K562 (cell line): ENCODE measurements at regions not wholly inside any gene's neighbourhood (a gene's known extent, or its start where the extent isn't known, plus 50 kb on each side); places are given as distances from the start of the nearest gene placed in this dataset.

ENCODE experiments used
- ARID1B ChIP-seq: fragments of 450-650 bp; IDR thresholded peaks from 2 replicates; pipeline ENCODE4 v1.6.1; 2016; ENCODE audit warnings: antibody characterized with exemption, mild to moderate bottlenecking, inconsistent platforms
- ASH1L ChIP-seq: fragments of 450-650 bp; IDR thresholded peaks from 2 replicates; pipeline ENCODE4 v1.6.1; 2018; ENCODE audit warnings: borderline replicate concordance, mild to moderate bottlenecking, low read depth; ENCODE audit not compliant: partially characterized antibody
- ATF1 ChIP-seq, 2 experiments: fragments of 450-650 bp in 1 of 2; IDR thresholded peaks; 2 replicates each; pipeline ENCODE4 v1.6.1; 2016; ENCODE audit warnings: missing compliant biosample characterization in 1 of 2, missing genetic modification characterization in 1 of 2
- C11orf30 ChIP-seq: fragments of 450-650 bp; IDR thresholded peaks from 2 replicates; pipeline ENCODE4 v1.6.1; 2016; ENCODE audit warnings: low read depth, mild to moderate bottlenecking
- CC2D1A ChIP-seq: fragments of 450-650 bp; IDR thresholded peaks from 2 replicates; pipeline ENCODE4 v1.6.1; 2017; ENCODE audit warnings: mild to moderate bottlenecking
- CXXC5 ChIP-seq: fragments of 250-450 bp; sonication (Bioruptor Pico); IDR thresholded peaks from 2 replicates; pipeline ENCODE4 v1.8.0; 2022; ENCODE audit warnings: inconsistent platforms, mild to moderate bottlenecking, moderate library complexity
- DNMT1 ChIP-seq: fragments of 450-650 bp; IDR thresholded peaks from 2 replicates; pipeline ENCODE4 v1.6.1; 2016; ENCODE audit warnings: antibody characterized with exemption, mild to moderate bottlenecking
- ESRRB ChIP-seq: fragments of 250-450 bp; sonication (Bioruptor Pico); IDR thresholded peaks from 2 replicates; pipeline ENCODE4 v1.5.0; 2020; ENCODE audit warnings: mild to moderate bottlenecking, moderate library complexity, borderline replicate concordance
- FOS ChIP-seq: IDR thresholded peaks from 3 replicates; pipeline ENCODE4 v1.6.1; 2011; ENCODE audit not compliant: insufficient read length; ENCODE audit errors: extremely low read depth
- KLF16 ChIP-seq: IDR thresholded peaks from 2 replicates; pipeline ENCODE4 v1.6.1; 2016; ENCODE audit warnings: antibody characterized with exemption
- POLR2AphosphoS2 ChIP-seq: IDR thresholded peaks from 2 replicates; pipeline ENCODE4 v1.6.1; 2012; ENCODE audit warnings: low read length, improper control_type of control experiment
- PTRF ChIP-seq: fragments of 450-650 bp; IDR thresholded peaks from 2 replicates; pipeline ENCODE4 v1.6.1; 2016; ENCODE audit warnings: mild to moderate bottlenecking, missing genetic modification characterization, missing compliant biosample characterization
- RBM34 ChIP-seq: fragments of 200-400 bp; formaldehyde crosslinking; IDR thresholded peaks from 2 replicates; pipeline ENCODE4 v1.6.1; 2018; ENCODE audit warnings: low read length, borderline replicate concordance; ENCODE audit not compliant: insufficient read depth
- SPI1 ChIP-seq: IDR thresholded peaks from 2 replicates; pipeline ENCODE4 v1.6.1; 2011; ENCODE audit warnings: low read depth, low read length, control low read depth, borderline replicate concordance
- TRIM24 ChIP-seq, 2 experiments: fragments of 450-650 bp; IDR thresholded peaks; 2 replicates each; pipeline ENCODE4 v1.6.1; 2016
- U2AF1 ChIP-seq: fragments of 200-400 bp; formaldehyde crosslinking; optimal IDR thresholded peaks from 2 replicates; pipeline ENCODE3; 2017; ENCODE audit warnings: mild to moderate bottlenecking, low read depth, low read length, moderate library complexity
- ZNF212 ChIP-seq: fragments of 450-650 bp; formaldehyde crosslinking; IDR thresholded peaks from 2 replicates; pipeline ENCODE4 v1.4.0; 2020; ENCODE audit warnings: mild to moderate bottlenecking
- ZNF274 ChIP-seq: IDR thresholded peaks from 2 replicates; pipeline ENCODE4 v1.6.1; 2011; ENCODE audit warnings: low read depth, mild to moderate bottlenecking, low read length, moderate library complexity, borderline replicate concordance
- ZNF436 ChIP-seq: fragments of 250-450, 450-650 bp; sonication (Bioruptor Pico); formaldehyde crosslinking; IDR thresholded peaks from 2 replicates; pipeline ENCODE4 v1.7.0; 2020; ENCODE audit warnings: mild to moderate bottlenecking
- ZNF699 ChIP-seq: fragments of 250-450 bp; sonication (Bioruptor Pico); IDR thresholded peaks from 2 replicates; pipeline ENCODE4 v1.8.0; 2021; ENCODE audit warnings: mild to moderate bottlenecking, moderate library complexity; ENCODE audit not compliant: insufficient replicate concordance
- ZSCAN29 ChIP-seq: fragments of 450-650 bp; IDR thresholded peaks from 2 replicates; pipeline ENCODE4 v1.6.1; 2017
- TF ChIP-seq, protein P1 (sequence below): fragments of 450-650 bp; formaldehyde crosslinking; IDR thresholded peaks from 2 replicates; pipeline ENCODE4 v1.4.0; 2020; ENCODE audit warnings: mild to moderate bottlenecking, moderate library complexity
- TF ChIP-seq, protein P2 (sequence below): fragments of 250-450 bp; sonication (Bioruptor Pico); IDR thresholded peaks from 2 replicates; pipeline ENCODE4 v1.5.0; 2021
- TF ChIP-seq, protein P3 (sequence below): IDR thresholded peaks from 2 replicates; pipeline ENCODE4 v1.6.1; 2012; ENCODE audit warnings: low read depth, low read length, improper control_type of control experiment, borderline replicate concordance
- TF ChIP-seq, protein P4 (sequence below), 2 experiments: IDR thresholded peaks in 1 of 2; conservative IDR thresholded peaks in 1 of 2; 2 replicates each; pipeline ENCODE4 v1.6.1; 2016; ENCODE audit warnings: low read depth in 2 of 2, mild to moderate bottlenecking in 1 of 2, missing compliant biosample characterization in 1 of 2, missing genetic modification characterization in 1 of 2, moderate library complexity in 1 of 2

DNA sequence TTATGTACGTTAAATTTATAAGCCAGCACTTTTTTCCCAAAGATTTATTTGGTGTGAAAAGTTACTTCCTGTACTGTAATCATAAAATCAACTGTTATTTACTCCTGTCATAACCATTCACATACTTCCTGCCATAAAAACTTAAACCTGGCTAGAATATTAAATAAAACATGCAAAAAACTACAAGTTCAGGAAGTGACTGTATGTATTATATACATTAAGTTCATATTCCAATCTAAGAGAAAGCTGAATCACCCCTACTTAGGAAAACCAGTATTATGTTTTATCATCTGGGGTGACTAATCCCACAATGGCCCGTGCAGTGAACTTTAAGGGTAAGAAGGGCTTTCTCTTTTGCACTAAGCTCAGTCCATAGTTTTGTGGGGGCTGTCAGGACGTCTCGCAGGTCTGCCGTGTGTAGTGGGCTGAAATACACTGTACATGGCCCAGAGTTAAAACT is 183.7 kb upstream of the KLF14 start (continued):
- TF ChIP-seq, protein P1, sequence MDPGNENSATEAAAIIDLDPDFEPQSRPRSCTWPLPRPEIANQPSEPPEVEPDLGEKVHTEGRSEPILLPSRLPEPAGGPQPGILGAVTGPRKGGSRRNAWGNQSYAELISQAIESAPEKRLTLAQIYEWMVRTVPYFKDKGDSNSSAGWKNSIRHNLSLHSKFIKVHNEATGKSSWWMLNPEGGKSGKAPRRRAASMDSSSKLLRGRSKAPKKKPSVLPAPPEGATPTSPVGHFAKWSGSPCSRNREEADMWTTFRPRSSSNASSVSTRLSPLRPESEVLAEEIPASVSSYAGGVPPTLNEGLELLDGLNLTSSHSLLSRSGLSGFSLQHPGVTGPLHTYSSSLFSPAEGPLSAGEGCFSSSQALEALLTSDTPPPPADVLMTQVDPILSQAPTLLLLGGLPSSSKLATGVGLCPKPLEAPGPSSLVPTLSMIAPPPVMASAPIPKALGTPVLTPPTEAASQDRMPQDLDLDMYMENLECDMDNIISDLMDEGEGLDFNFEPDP (CRISPR knock-in tag) = no peak
- TF ChIP-seq ARID1B = peak; percentile 72
- TF ChIP-seq PTRF = no peak
- TF ChIP-seq, protein P2, sequence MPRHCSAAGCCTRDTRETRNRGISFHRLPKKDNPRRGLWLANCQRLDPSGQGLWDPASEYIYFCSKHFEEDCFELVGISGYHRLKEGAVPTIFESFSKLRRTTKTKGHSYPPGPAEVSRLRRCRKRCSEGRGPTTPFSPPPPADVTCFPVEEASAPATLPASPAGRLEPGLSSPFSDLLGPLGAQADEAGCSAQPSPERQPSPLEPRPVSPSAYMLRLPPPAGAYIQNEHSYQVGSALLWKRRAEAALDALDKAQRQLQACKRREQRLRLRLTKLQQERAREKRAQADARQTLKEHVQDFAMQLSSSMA (CRISPR knock-in tag) = no peak
- TF ChIP-seq CXXC5 = no peak; the same call in 1 of the 2 replicates
- no peak for TF ChIP-seq TRIM24 (IDR thresholded peaks at IDR 0.05)
- TF ChIP-seq ZNF699 (CRISPR knock-in tag) = no peak
- no peak for TF ChIP-seq RBM34
- no peak for TF ChIP-seq ZNF274
- TF ChIP-seq ZNF212 (CRISPR knock-in tag) = no peak
- TF ChIP-seq KLF16 = no peak
- TF ChIP-seq ZSCAN29 = no peak
- no peak for TF ChIP-seq ATF1 (CRISPR knock-in tag; IDR thresholded peaks at IDR 0.05)
- no peak for TF ChIP-seq ATF1 (tag; IDR thresholded peaks at IDR 0.05)
- no peak for TF ChIP-seq SPI1
- TF ChIP-seq DNMT1 = no peak
- TF ChIP-seq, protein P3, sequence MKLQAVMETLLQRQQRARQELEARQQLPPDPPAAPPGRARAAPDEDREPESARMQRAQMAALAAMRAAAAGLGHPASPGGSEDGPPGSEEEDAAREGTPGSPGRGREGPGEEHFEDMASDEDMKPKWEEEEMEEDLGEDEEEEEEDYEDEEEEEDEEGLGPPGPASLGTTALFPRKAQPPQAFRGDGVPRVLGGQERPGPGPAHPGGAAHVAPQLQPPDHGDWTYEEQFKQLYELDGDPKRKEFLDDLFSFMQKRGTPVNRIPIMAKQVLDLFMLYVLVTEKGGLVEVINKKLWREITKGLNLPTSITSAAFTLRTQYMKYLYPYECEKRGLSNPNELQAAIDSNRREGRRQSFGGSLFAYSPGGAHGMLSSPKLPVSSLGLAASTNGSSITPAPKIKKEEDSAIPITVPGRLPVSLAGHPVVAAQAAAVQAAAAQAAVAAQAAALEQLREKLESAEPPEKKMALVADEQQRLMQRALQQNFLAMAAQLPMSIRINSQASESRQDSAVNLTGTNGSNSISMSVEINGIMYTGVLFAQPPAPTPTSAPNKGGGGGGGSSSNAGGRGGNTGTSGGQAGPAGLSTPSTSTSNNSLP = 0 out of 2 replicates have a peak, but pooled peaks have one; percentile 42
- TF ChIP-seq C11orf30 = peak; percentile 71
- no peak for TF ChIP-seq ZNF436 (CRISPR knock-in tag)
- TF ChIP-seq ASH1L = no peak
- no peak for TF ChIP-seq FOS
- no peak for TF ChIP-seq ESRRB (CRISPR knock-in tag)
- TF ChIP-seq CC2D1A = no peak
- TF ChIP-seq POLR2AphosphoS2 = no peak
- TF ChIP-seq, protein P4, sequence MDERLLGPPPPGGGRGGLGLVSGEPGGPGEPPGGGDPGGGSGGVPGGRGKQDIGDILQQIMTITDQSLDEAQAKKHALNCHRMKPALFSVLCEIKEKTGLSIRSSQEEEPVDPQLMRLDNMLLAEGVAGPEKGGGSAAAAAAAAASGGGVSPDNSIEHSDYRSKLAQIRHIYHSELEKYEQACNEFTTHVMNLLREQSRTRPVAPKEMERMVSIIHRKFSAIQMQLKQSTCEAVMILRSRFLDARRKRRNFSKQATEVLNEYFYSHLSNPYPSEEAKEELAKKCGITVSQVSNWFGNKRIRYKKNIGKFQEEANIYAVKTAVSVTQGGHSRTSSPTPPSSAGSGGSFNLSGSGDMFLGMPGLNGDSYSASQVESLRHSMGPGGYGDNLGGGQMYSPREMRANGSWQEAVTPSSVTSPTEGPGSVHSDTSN (CRISPR knock-in tag; IDR thresholded peaks at IDR 0.05; ENCODE audit: low read depth) = no peak
- TF ChIP-seq, protein P4 (tag; conservative IDR thresholded peaks at IDR 0.05; ENCODE audit: low read depth) = peak; percentile 59
- no peak for TF ChIP-seq U2AF1
